ENCODE measurements at regions not wholly inside any gene's neighbourhood (a gene's known extent, or its start where the extent isn't known, plus 50 kb on each side); places are given as distances from the start of the nearest gene placed in this dataset.
A peak's percentile ranks its signal among the peaks of the same experiment; 100 is the strongest.

DNA sequence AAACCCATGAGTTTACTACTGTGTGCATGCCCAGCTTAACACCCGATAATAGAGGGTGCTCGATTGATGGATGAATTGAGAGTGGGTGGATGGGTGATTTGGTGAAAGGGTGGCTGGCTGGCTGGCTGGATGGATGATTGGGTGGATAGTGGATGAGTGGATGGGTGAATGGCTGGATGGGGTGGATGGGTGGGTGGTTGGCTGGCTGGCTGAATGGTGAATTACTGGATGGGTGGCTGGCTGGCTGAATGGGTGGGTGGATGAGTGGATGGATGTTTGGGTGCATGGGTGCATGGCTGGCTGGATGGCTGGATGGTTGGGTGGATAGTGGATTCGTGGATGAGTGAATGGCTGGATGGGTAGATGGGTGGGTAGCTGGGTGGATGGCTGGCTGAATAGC is 201.1 kb downstream of the IRX1 start:
- intact Hi-C loops (cut with DNase I), result no loop called here
- DNase-seq (no peak), ATAC-seq (no peak)

DNA sequence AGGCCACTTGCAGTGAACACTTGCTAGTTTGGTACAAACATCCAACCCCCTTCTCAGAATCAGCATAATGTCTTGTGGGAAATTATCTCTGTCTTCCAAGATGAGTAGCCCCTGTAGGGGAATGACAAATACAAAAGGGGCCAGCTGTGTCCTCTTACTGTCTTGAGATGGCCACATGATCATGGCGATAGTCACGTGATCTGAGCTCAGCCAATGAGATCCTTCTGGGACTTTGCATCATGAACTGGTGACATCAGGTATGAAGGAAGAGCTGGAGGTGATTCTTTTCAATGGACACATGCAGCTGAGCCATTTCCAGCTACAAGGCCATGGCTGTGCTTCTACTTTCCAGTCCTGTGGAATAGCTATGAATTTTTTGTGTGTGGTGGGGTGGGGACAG is 206.3 kb downstream of the IRX1 start:
- intact Hi-C loops (cut with DNase I), result no loop called here
- no peak for ATAC-seq
- no peak for DNase-seq

DNA sequence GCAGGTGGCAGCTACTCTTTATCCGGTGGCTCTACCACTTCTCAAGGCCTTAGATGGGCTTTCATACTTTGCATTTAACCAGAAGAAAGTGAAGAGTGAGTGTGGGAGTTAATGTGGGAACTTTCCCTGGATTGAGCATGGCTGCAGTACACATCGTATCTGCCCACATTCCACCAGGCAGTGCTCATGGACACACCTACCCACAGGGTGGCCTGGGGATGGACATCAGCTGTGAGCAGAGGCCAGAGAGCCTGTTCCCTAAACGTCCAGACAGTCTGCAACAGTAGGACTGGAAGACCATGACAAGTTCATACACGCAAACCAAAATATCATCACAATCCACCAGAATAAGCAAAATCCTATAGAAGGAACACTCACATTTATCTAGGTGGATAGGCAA is 213.8 kb downstream of the IRX1 start:
- DNase-seq (no peak), ATAC-seq (no peak)
- intact Hi-C loops (cut with DNase I), result no loop called here

DNA sequence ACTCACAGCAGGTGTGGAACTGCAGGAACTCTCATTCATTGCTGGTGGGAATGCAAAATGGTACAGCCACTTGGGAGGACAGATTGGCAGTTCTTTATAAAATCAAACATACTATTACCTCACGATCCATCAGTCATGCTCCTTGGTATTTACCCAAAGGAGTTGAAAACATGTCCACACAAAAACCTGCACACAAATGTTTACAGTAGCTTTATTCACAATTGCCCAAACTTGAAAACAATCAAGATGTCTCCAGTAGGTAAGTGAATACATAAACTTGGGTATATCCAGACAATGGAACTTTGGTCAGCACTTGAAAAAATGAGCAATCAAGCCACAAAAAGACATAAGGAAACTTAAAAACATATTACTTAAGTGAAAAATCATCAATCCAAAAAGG is 215.5 kb downstream of the IRX1 start:
- DNase-seq, result no peak
- ATAC-seq, result no peak
- intact Hi-C loops (cut with DNase I), result no loop called here

DNA sequence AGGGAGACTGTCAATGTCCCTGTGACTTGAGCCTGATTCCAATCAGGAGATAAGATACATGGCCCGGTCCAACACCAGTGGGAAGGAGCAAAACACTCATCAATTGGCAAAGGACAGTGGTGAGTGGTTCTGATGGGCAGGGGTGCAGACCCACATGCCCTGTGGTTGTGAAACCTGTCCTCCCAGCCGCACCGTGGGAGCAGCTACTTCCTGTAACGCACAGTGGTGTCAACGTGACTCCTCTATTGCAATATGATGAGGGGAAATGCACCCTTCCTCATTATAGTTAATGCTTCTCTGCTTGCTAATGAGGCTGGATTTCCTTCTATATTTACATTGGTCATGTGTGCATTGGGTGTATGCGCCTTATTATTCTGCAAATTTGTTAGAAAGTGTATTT is 223.0 kb downstream of the IRX1 start:
- intact Hi-C loops (cut with DNase I), result no loop called here
- no peak for ATAC-seq
- no peak for DNase-seq

DNA sequence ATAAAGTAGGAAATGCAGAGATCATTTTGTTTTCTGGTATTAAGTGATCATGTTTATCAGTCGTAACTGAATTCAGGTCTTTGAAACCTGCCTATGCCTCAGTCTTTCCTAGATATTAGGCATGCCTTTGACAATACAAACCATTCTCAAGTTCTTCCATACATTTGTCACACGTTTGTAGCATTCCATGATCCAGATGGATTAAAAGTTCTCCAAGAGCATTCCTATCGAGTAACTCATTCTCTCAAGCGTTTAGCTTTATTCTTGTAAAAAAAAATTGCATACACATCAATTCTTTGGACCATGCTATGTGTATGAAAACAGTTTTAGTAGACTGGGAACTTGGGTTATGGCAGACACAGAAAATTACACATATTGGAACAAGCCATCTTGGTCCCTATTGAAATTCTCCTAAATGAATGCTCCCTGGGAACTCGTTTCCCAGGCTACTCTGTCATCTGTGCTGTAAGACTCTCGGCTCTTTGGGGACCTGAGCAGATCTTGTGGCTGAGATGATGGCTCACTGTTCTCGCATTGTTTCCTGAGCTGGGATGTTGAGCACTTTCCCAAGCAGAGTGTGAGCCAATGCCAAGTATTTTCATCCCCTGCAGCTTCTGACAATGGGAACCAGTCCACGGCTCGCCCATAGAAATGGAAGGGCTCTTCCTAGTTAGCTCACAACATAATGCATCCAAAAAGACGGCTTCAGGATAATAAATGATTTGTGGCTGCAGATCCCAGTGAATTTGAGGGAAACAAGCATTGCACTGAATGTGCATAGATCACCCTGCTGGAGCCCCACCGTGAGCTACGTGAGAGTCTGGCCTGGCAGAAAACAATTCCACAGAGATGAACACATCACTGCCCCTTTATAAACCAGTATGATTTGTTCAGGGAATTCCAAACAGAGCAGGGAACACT is 230.2 kb downstream of the IRX1 start:
- ATAC-seq, result no peak
- no peak for DNase-seq
- intact Hi-C loops (cut with DNase I), result no loop called here

DNA sequence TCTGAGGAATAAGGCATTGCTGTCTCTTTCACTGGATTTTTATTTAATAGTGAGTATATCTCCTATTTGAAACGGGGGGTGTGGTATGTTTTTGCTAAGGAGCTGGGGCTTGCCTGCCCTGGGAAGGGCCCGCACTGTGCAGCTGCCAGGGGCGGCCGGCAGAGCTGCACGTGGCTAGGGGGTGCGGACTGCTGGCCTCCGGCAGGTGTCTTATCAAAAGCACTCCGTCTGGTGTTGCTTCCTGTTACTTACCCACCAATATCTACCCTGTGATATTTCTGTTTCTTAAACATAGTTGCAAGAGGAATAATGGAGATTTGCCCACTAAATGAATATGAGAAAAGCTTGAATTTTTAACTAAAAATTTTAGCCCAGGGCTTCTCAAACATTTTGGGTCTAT is 232.0 kb downstream of the IRX1 start:
- peak in 1 of 2 donors; percentile 29 for ATAC-seq

DNA sequence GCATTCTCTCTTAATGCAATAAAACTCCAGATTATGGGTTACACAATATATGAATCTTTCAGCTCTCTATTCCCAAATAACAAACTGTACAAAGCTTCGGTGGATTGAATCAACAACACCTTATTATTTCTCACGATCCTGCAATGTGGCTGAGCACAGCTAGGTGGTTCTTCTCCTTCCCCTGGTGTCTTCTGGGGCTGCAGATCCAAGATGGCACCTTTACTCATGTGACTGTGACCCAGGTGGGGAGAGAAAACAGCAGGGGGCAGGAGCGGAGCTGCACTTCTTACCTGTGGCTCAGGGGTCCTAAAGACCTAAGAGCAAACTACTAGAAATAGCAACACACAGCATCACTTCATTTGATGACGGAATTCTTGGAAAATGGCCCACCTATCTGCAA is 233.1 kb downstream of the IRX1 start:
- DNase-seq, result no peak
- no peak for ATAC-seq
- intact Hi-C loops (cut with DNase I), result no loop called here

More for the DNA sequence above, 232.0 kb downstream of the IRX1 start:
- no peak for DNase-seq
- intact Hi-C loops (cut with DNase I), result no loop called here

DNA sequence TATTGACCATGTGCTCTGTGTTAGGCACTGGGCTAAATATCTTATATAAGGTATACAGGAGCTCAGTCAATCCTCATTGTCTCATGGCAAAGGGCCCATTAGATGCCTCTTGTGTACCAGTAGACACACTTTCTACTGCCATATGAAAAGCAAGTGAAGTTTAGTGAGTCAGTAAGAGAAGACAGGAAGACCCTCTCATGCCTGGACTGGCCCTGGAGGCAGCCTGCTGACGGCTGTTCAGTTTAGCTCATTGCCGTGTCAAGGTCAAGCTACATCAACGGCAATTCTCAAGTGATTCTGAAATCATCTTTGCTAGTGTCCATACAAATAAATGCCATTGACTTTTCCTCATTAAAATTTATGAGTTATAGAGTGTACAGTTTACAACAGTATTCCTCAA is 237.9 kb downstream of the IRX1 start:
- ATAC-seq (no peak), DNase-seq (no peak)
- intact Hi-C loops (cut with DNase I), result no loop called here

DNA sequence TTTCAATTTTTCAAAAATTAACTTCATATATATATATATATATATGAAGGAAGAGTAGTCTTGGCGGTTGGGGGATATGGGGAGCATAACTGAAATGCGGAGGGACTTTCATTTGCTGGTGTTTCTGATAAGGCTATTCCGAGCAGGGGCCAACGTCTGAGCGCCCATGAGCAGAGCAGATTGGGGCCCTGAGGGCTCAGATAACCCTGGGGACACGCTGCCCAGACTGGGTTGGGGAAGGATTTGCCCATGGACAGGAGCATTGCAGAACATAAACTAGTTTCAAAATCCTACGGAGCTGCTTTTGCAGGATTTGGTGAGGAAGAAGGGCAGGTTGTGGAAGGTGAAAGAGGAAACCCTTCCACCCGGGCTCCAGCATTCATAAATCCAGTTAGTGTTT is 240.2 kb downstream of the IRX1 start:
- ATAC-seq, result no peak
- intact Hi-C loops (cut with DNase I), result no loop called here
- DNase-seq, result no peak

DNA sequence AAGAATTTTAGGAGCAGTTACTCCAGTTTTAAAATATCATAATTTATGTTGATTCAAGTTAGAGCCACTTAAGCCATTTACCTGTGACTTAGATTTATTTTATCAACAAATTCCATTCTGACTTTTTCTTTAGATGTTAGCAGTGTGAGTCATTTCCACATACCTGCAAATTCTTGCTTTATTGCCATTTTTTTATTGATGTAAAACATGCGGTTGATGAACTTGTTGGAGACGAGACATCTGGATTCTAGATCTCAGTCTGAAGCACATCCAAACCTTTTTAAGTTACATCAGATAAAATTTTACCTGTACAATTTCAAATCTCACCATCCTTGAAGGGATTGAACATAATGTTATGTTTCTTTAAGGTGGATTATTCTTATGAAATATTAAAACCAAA is 240.9 kb downstream of the IRX1 start:
- DNase-seq, result no peak
- intact Hi-C loops (cut with DNase I), result no loop called here
- ATAC-seq, result no peak

DNA sequence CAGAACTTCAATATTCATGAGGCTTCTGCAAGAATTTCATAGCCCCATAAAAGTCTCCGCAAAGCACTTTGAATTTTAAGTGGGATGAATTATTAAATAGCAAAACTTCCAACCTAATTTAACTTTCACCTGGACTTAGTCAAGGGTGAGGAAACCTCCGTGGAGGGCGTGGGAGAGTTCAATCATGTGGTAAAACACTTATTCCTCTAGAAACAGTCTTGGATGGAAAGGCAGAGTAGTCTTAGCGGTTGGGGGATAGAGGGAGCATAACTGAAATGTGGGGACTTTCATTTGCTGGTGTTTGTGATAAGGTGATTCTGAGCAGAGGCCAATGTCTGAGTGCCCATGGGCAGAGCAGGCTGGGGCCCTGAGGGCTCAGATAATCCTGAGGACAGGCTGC is 241.9 kb downstream of the IRX1 start:
- ATAC-seq (no peak), DNase-seq (no peak)
- intact Hi-C loops (cut with DNase I), result no loop called here

DNA sequence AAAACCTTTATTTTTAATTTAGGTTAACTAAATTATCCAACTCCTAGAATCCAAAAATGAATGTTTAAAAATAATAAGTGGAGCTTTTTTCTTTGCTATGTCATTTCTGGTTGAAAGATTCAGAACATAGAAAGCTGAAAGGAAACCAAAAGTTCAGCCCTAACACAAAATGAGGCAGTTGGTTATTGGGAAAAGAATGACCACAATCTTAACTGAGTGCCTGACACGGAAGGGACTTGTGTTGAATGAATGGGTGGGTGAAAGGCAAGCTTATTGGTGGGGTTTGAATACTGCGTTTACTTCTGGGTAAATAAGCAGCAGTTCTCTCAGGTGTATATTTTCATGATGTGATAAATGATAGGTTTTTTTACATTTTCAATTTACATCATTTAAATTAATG is 243.5 kb downstream of the IRX1 start:
- DNase-seq, result no peak
- no peak for ATAC-seq
- intact Hi-C loops (cut with DNase I), result no loop called here

DNA sequence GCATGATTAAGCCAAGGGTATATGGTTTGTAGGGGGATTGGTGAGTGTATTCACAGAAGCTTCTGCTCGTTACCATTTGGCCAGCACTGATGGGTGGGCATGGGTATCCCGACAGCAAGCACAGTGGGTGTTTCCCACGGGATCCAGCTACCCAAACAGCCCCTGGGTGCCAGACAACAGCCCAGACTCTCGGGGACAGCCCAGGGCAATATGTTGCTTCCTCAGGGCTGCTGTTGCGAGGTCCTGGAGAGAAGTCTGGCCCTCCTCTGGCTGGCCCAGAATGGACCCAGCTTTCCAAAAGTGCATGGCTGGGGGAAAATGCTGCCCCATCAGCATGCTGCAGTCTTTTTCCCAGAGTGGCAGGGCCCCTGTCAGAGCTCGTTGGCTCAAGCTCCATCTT is 247.0 kb downstream of the IRX1 start:
- intact Hi-C loops (cut with DNase I), result no loop called here
- DNase-seq, result no peak
- no peak for ATAC-seq

DNA sequence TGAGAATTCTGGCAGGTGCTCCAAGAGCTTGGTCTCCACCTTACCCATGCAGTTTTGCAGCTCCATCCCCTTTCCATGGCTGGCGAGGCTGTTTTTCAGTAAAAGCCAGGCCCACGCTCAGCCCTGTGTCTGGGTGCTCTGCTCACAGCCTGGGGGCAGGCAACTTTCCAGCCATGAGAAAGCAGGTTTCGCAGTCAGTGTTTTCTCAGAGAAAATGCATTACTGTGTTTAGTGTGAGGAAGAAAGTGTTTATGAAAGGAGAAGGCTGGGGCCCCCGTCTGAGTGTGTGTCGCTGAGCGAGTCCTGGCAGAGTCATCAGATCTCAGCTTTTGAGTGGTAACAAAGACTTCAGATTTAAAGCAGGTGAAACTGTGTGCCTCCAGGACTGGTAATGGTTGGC is 248.1 kb downstream of the IRX1 start:
- no peak for DNase-seq
- intact Hi-C loops (cut with DNase I), result no loop called here
- no peak for ATAC-seq

DNA sequence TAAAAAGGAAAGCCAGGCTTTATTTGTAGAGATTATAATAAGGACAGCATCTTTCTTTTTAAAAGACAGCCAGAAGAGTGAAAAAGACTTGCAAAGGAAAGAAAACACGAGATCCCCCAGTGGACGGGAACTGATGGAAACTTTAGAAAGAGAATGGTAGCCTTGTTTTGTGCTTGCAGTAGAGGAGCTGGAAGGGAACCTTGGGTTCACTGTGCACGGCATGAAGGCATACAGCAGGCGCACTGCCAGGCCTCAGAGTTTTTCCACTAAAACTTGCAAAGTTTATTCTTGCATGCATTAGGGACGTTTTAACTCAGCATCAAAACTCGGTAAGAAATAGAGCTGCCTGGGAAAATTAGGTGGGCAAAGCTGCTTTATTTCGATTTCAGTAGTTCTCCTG is 248.6 kb downstream of the IRX1 start:
- DNase-seq (no peak), ATAC-seq (no peak)
- intact Hi-C loops (cut with DNase I), result no loop called here

DNA sequence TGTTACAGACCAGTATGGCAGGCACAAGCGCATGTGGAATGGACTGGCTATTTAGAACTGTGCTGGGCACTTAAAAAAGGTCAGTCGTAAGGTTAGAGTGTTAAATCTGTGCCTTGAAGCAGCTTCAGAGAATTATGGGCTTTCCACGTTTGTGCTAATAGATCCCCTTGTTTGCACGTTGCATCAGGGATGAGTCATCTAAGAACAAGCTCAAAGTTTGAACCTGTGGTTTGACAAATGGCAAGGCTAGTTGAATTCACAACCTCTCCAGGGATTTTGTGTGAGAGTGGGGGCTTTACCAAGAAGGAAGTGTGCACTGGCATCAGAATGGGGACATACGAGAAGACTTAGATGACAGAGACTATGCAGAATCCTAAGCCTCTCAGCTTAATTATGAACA is 249.6 kb downstream of the IRX1 start:
- ATAC-seq, result no peak
- intact Hi-C loops (cut with DNase I), result no loop called here
- DNase-seq, result no peak

DNA sequence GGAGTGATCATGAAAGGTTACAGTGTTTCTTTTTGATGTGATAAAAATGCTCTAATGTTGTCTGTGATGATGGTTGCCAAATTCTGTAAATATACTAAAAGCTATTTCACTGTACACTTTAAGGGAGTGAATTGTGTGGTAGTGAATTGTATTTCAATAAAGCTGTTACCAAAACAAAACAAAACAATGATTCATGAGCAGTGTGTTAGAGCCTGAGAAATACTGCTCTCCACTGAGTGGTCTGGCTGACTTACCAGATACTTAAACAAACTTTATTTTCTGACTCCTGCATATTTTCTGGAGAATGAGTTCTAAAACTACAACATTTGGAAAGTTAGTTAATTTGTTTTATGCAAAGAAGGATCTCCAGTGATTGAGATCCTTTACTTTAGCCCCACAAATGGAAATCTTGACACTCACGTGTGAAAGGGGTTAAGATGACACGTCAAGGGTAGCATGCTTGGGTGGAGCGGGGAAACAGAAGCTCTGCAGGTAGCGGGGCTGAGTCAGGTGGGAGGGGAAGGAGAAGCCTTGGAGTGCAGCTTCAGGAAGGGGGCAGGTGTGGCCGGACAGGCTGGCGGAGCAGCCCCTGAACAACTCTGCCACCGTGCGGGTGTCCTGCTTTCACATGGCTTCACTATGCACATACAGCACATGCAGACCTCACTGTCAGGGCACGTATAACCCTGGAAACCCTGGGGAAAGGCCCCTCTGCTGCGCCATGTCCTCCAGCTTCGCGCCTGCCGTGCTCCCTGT is 256.7 kb downstream of the IRX1 start:
- no peak for ATAC-seq
- DNase-seq, result no peak
- intact Hi-C loops (cut with DNase I), result no loop called here

DNA sequence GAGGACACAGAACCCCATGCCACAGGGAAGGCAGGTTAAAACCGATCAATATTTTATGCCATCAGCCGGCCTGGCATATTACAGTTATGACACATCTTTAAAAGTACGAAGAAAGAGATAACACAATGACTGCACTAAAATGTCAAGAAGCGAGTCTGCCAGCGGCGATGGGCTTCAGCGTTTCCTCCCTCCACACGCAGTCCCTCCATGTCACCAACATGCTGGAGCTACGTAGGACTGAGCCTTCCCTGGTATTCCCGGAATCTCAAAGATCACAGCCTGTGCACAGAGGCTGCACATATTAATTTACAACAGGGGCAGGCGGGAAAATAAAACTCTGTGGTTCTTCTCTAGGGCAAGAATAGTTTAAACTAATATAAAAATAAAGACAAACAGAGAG is 257.7 kb downstream of the IRX1 start:
- ATAC-seq (peak; percentile 68 to 77), DNase-seq (no peak)
- intact Hi-C loops (cut with DNase I), result no loop called here

DNA sequence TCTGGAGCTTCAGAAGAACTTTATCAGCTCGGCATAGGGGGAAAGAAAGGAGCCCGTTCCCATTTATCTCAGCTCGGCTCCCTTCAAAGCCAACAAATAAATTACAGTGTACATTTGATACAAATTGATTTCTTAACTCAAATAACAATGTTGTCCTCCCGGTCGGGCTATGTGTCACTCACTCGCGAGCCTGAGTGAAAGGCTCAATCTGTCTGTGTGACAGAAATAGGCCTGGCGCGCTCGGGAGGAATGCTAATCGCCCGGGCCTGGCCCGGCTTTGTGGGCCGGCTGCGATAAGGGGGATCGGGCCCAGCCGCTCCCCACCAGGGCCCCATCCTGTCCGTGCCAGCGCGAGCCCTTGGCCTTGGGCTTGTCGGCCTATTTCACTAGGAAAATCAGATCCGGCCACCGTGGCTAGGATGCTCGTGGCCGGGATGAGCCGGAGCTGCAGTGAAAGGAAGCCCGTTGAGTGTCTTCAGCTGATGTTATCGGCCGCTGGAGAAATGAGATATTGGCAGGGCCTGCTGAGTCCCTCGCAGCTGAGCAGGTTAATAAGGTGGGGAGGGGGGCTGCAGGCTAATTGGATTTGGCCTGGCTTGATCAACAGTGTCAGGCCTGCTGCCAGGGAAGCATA is 258.7 kb downstream of the IRX1 start:
- intact Hi-C loops (cut with DNase I), result no loop called here
- DNase-seq, result peak; percentile 41
- ATAC-seq, result peak; percentile 84 to 91
